Duodenal mucosa (tissue), 2 donors: ENCODE measurements at regions not wholly inside any gene's neighbourhood (a gene's known extent, or its start where the extent isn't known, plus 50 kb on each side); places are given as distances from the start of the nearest gene placed in this dataset.

Experiments
- H3K27ac ChIP-seq: one replicate; pipeline ENCODE4 v1.7.0; 2013; ENCODE audit warnings: low read depth, low read length
- H3K27me3 ChIP-seq, 2 donors: one replicate each; pipeline ENCODE4 v1.7.0; 2013; ENCODE audit warnings: low read length in 2 of 2, control low read depth in 1 of 2; ENCODE audit not compliant: insufficient read depth in 2 of 2, control insufficient read depth in 1 of 2
- H3K36me3 ChIP-seq, 2 donors: one replicate each; pipeline ENCODE4 v1.7.0; 2013; ENCODE audit warnings: low read length in 2 of 2, control low read depth in 1 of 2; ENCODE audit not compliant: insufficient read depth in 2 of 2, control insufficient read depth in 1 of 2
- H3K4me1 ChIP-seq, 2 donors: one replicate each; pipeline ENCODE4 v1.7.0; 2013; ENCODE audit warnings: low read length in 2 of 2, control low read depth in 1 of 2; ENCODE audit not compliant: insufficient read depth in 2 of 2, control insufficient read depth in 1 of 2
- H3K4me3 ChIP-seq, 2 donors: one replicate each; pipeline ENCODE4 v1.7.0; 2013; ENCODE audit warnings: low read length in 2 of 2, low read depth in 1 of 2
- H3K9ac ChIP-seq, 2 donors: one replicate each; pipeline ENCODE4 v1.7.0; 2013; ENCODE audit warnings: low read length in 2 of 2, low read depth in 1 of 2
- H3K9me3 ChIP-seq, 2 donors: one replicate each; pipeline ENCODE4 v1.7.0; 2013; ENCODE audit warnings: low read length in 2 of 2, control low read depth in 1 of 2; ENCODE audit not compliant: control insufficient read depth in 1 of 2

DNA sequence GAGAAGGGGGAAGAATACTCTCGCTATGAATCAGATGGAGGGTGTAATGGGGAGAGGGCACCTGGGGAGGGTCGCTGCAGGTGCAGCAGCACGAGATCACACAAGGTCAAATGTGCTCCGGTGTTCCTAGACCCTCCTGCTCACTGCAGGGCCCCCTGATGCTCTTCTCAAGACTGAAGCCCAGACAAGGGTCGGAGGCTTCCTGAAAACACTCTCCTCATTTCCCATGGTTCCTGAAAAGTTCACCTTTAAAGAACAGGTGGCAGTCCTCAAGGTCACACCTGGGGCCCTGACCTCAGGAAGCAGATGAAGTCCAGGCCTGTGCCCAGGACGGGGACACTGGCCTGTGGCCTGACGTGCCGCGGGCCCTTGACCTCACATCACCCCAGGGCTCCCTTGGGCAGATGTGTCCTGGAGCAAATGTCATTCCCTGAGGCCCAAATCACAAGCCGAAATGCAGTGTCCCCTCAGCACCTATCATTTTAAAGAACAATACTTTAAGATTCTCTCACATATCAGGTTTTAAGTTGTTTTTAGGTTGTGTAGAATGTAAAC lies 289.8 kb downstream of the GLRX3 start:
- Histone ChIP-seq H3K4me1 (no peaks in the 10 kb centered on the region), H3K36me3 (no peaks in the 10 kb centered on the region), H3K4me3 (no peak overlapping the region), H3K9me3 (no peaks in the 10 kb centered on the region), H3K27me3 (no peaks in the 10 kb centered on the region), H3K27ac (no peak overlapping the region), H3K9ac (no peak overlapping the region)

GRCh38 chr10:130427216-130427722 lies 291.1 kb downstream of the GLRX3 start:
- H3K36me3 ChIP-seq, result no peaks in the 10 kb centered on the region
- no peak overlapping the region for H3K27ac ChIP-seq
- no peak overlapping the region for H3K9ac ChIP-seq
- H3K4me3 ChIP-seq, result no peak overlapping the region
- H3K27me3 ChIP-seq, result no peaks in the 10 kb centered on the region
- H3K4me1 ChIP-seq, result no peaks in the 10 kb centered on the region
- H3K9me3 ChIP-seq, result no peaks in the 10 kb centered on the region

DNA sequence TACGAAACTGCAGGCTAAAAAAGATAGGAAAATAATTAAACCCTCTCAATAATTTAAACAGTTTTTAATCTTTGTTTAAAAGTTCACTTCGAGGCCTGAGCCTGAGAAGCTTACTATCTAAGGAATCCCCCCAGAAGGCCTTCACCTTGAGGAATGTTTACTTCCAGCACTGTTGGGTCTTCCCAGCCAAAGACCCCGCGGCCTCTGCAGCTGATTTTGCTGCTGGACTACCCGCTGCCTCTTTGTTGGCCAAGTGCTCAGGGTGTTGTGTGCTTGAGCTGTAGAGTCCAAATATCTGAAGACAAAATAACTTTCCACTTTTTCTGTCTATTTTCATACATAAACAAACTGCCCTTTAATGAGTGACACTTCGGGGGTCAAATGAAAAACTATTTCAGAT lies 292.7 kb downstream of the GLRX3 start:
- H3K9me3 ChIP-seq, result no peaks in the 10 kb centered on the region
- no peaks in the 10 kb centered on the region for H3K36me3 ChIP-seq
- H3K27ac ChIP-seq, result no peak overlapping the region
- H3K27me3 ChIP-seq, result no peaks in the 10 kb centered on the region
- H3K9ac ChIP-seq, result no peak overlapping the region
- no peak overlapping the region for H3K4me3 ChIP-seq
- H3K4me1 ChIP-seq, result no peaks in the 10 kb centered on the region

DNA sequence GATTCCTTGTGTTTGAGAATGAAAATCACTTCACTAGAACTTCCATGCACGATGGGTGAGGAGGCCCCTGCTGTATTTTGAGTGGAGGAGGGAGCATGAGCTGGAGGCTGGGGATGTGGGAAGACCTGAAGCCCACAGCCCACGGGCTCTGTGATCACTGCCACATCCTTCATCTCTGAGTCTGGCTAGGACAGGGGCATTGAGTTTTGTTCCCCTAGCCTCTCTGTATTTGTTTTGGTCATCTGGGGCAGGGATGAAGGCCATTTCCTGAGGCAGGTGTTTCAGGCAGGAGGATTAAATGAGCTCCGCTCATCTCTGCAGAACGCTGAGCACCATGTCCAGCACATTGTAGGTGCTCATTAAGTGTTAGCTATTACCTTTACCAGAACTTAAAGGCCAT lies 293.6 kb downstream of the GLRX3 start:
- no peak overlapping the region for H3K27ac ChIP-seq
- no peaks in the 10 kb centered on the region for H3K4me1 ChIP-seq
- no peaks in the 10 kb centered on the region for H3K27me3 ChIP-seq
- no peaks in the 10 kb centered on the region for H3K9me3 ChIP-seq
- H3K36me3 ChIP-seq, result no peaks in the 10 kb centered on the region
- H3K9ac ChIP-seq, result no peak overlapping the region
- no peak overlapping the region for H3K4me3 ChIP-seq

DNA sequence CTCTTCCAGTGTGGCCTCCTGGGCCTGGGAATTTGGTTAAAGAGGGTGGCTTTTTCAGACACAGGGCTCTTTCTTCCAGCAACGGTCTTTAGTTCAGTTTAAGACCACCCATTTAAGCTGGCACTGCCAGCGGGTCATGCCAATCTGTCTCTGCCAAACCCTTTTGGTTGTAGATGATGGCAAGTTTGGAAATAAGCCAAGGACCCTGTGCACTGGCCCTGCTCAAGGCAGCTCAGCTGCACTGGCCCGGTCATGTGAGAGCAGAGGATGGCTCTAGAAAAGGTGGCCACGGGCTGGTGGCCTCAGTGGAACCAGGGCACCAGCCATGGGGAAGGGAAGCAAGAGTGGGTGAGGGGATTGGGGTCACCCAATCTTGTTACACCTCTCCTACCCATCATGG lies 294.1 kb downstream of the GLRX3 start:
- Histone ChIP-seq H3K4me1 (no peaks in the 10 kb centered on the region), H3K27me3 (no peaks in the 10 kb centered on the region), H3K36me3 (no peaks in the 10 kb centered on the region), H3K9me3 (no peaks in the 10 kb centered on the region), H3K4me3 (no peak overlapping the region), H3K9ac (no peak overlapping the region), H3K27ac (no peak overlapping the region)

DNA sequence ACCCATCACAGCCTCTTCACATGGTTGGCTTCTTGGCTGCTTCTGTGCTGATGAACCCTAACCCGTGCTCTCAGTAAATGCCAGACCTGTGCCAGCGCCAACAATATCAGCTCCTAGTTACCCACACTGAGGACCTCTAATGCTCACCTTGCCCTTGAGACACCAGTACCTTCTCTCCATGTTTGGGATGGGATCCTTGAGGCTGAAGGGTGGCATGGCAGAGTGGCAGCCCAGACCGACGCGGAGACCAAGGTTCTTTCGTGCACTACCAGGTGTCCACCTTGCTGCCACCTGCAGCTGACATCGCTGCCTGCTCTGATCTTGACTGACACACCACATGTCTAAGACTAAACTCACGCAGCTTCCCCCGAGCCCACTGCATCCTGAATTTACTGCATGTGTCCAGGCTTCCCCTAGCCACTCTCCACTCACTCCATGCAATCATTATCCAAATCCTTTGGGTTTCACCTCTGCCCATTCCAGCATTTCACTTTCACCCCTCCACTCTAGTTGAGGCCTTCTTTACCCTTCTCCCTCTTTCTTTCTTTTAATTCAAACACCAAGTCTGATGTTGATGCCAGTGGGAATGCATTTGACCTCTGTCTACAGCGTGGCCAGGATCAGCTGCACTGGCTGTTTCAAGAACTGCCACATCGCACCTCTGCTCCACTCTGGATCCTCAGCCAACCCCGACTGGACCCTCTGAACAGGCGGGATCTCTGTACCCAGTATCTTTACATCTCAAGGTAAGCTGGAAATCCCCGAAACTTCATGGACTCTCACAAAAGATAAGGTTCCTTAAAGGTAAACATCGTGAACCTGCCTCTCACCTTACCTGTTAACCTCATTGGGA lies 294.9 kb downstream of the GLRX3 start:
- H3K4me3 ChIP-seq, result no peak overlapping the region
- H3K36me3 ChIP-seq, result no peaks in the 10 kb centered on the region
- no peaks in the 10 kb centered on the region for H3K4me1 ChIP-seq
- H3K9me3 ChIP-seq, result no peaks in the 10 kb centered on the region
- no peak overlapping the region for H3K27ac ChIP-seq
- H3K9ac ChIP-seq, result no peak overlapping the region
- H3K27me3 ChIP-seq, result no peaks in the 10 kb centered on the region

DNA sequence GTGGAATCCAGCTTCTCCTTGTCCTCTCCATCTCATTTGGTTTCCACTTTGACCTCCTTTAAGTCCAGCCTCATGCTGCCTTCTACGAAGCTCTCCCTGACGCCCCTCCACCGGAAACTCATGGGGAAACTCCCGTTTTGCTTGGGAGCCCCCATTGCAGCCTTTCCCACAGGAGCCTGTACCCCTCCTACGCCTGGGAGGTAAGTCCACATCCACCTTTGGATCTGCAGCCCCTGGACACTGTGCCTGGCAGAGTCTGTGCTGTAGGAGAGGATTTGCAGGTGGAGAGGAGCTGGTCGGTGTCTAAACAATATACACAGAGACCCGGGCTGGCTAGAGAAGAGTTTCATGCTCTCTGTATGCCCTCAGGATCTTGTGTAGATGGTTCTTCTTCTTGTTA lies 296.1 kb downstream of the GLRX3 start:
- Histone ChIP-seq H3K9ac (no peak overlapping the region), H3K27me3 (no peaks in the 10 kb centered on the region), H3K27ac (no peak overlapping the region), H3K4me1 (no peaks in the 10 kb centered on the region), H3K4me3 (no peak overlapping the region), H3K9me3 (no peaks in the 10 kb centered on the region), H3K36me3 (no peaks in the 10 kb centered on the region)

DNA sequence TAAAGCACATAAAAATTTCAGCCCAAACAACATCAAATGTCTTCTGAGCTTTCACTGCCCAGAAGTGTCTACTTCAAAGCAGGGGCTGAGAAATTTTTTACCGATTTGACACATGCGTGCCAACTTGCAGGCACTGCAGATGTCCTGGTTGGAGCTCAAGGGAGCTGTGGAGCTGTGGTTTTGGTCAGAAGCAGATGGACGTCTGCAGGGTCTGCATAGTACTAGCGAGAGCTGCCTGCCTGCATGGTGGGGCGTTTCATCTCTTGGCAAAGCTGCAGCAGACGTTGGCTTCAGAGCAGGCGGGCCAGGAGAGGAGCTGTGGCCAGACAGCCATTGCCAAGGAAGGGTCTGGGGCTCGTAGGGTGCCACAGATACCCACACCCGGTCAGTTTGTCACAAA lies 296.7 kb downstream of the GLRX3 start:
- H3K36me3 ChIP-seq, result no peaks in the 10 kb centered on the region
- H3K27me3 ChIP-seq, result no peaks in the 10 kb centered on the region
- no peak overlapping the region for H3K4me3 ChIP-seq
- no peak overlapping the region for H3K27ac ChIP-seq
- H3K9me3 ChIP-seq, result no peaks in the 10 kb centered on the region
- H3K9ac ChIP-seq, result no peak overlapping the region
- no peaks in the 10 kb centered on the region for H3K4me1 ChIP-seq

DNA sequence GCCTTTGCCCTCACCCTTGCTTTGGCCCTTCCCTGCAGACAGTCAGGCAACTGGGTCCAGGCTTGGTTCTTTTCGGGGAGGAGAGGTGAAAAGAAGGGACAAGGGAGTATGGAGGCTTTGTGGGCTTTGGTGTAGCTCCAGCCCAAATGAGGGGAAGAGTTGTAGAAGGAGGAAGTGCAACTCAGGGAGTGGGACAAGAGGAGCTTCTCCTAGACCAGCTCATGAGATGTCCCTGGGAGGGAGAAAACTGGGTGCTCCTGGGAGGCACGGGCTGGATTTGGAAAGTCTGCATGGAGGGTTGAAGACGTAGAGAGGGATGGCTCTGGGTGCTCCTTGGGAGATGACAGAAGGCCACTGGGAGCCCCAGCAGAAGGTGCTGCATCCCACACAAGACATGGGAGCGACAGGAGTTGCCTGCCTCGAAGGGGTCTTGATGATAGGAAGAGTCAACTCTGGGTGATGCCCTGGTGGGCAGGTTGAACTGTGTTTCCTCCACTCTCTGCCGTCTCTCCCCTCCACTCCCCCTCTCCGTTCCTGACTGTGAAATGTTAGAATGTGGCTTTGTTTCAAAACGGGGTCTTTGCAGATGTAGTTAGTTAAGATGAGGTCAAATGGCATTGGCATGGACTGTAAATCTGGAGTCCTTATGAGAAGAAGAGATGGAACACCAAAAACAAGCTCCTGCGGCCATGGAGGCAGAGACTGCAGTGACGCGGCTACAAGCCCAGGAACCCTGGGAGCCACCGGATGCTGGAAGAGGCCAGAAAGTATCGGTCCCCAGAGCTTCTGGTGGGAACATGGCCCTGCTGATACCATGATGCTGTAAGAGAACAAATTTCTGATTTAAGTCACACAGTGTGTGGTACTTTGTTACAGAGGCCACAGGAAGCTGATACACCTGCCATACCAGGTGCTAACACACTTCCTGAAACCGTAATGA lies 298.5 kb downstream of the GLRX3 start:
- no peaks in the 10 kb centered on the region for H3K36me3 ChIP-seq
- no peak overlapping the region for H3K4me3 ChIP-seq
- no peak overlapping the region for H3K9ac ChIP-seq
- H3K4me1 ChIP-seq, result no peaks in the 10 kb centered on the region
- H3K27ac ChIP-seq, result no peak overlapping the region
- H3K9me3 ChIP-seq, result no peaks in the 10 kb centered on the region
- H3K27me3 ChIP-seq, result no peaks in the 10 kb centered on the region

GRCh38 chr10:130435961-130436360 lies 299.8 kb downstream of the GLRX3 start:
- Histone ChIP-seq H3K27ac (no peak overlapping the region), H3K4me3 (no peak overlapping the region), H3K4me1 (no peaks in the 10 kb centered on the region), H3K36me3 (no peaks in the 10 kb centered on the region), H3K9me3 (no peaks in the 10 kb centered on the region), H3K27me3 (no peaks in the 10 kb centered on the region), H3K9ac (no peak overlapping the region)
